Stimulated activated CD4-positive, alpha-beta T cell treated with anti-CD3 and anti-CD28 coated beads, Interleukin-12 subunit alpha, Interleukin-12 subunit beta, amount 100 ng/mL, for 48 hours (primary cell): ENCODE measurements at regions not wholly inside any gene's neighbourhood (a gene's known extent, or its start where the extent isn't known, plus 50 kb on each side); places are given as distances from the start of the nearest gene placed in this dataset.
"Not testable (repeated sequence)": the region's sequence is repeated elsewhere in the genome, so short reads cannot be mapped to it uniquely, and the experiment has no call there.

ENCODE experiments used
- DNase-seq, 3 donors: peaks; one replicate each; pipeline ENCODE4 v3.0.0-alpha.2; 2020; ENCODE audit warnings: low read depth in 2 of 3, low spot score in 1 of 3

- no peak for DNase-seq
These were observed 355.8 kb upstream of the BOD1L1 start for GRCh38 chr4:13983189-13983790.

- no peak for DNase-seq
These were observed 357.7 kb upstream of the BOD1L1 start for GRCh38 chr4:13984991-13985800.

- no peak for DNase-seq
These were observed 358.3 kb upstream of the BOD1L1 start for GRCh38 chr4:13985837-13986236.

GRCh38 chr4:13986548-13986947, 359.0 kb upstream of the BOD1L1 start:
- no peak for DNase-seq

GRCh38 chr4:13988353-13989305, 361.1 kb upstream of the BOD1L1 start:
- no peak for DNase-seq

- DNase-seq, result no peak
These were observed 362.0 kb upstream of the BOD1L1 start for GRCh38 chr4:13989501-13989900.

- DNase-seq, result no peak
These were observed 363.4 kb upstream of the BOD1L1 start for GRCh38 chr4:13990596-13991589.

GRCh38 chr4:13992041-13992440, 364.5 kb upstream of the BOD1L1 start:
- no peak for DNase-seq

- DNase-seq, result no peak
These were observed 365.5 kb upstream of the BOD1L1 start for GRCh38 chr4:13992975-13993520.

- no peak for DNase-seq
These were observed 366.5 kb upstream of the BOD1L1 start for GRCh38 chr4:13994016-13994415.

GRCh38 chr4:13998850-13999445, 371.4 kb upstream of the BOD1L1 start:
- DNase-seq, result no peak

GRCh38 chr4:14000091-14000814, 372.7 kb upstream of the BOD1L1 start:
- no peak for DNase-seq

GRCh38 chr4:14002331-14002730, 374.8 kb upstream of the BOD1L1 start:
- not testable (repeated sequence) for DNase-seq

GRCh38 chr4:14008494-14008893, 381.0 kb upstream of the BOD1L1 start:
- DNase-seq, result no peak

GRCh38 chr4:14018191-14018853, 390.8 kb upstream of the BOD1L1 start:
- no peak for DNase-seq

GRCh38 chr4:14022456-14022855, 394.9 kb upstream of the BOD1L1 start:
- DNase-seq, result no peak

GRCh38 chr4:14023036-14023435, 395.5 kb upstream of the BOD1L1 start:
- no peak for DNase-seq

- no peak for DNase-seq
These were observed 396.4 kb upstream of the BOD1L1 start for GRCh38 chr4:14023896-14024295.

GRCh38 chr4:14025111-14025510, 397.6 kb upstream of the BOD1L1 start:
- DNase-seq, result no peak
